AG09309 (cell line): ENCODE measurements at regions not wholly inside any gene's neighbourhood (a gene's known extent, or its start where the extent isn't known, plus 50 kb on each side); places are given as distances from the start of the nearest gene placed in this dataset.

ENCODE experiments used
- DNase-seq: peaks from one replicate; pipeline ENCODE4 v3.0.0-alpha.2; 2010; ENCODE audit warnings: low read depth
- H3K4me3 ChIP-seq: 2 replicates; pipeline ENCODE4 v1.5.1; 2011; ENCODE audit warnings: mild to moderate bottlenecking, low read depth, low read length, moderate library complexity; ENCODE audit not compliant: control insufficient read depth
- TF ChIP-seq, protein P1 (sequence below): IDR thresholded peaks from 2 replicates; pipeline ENCODE4 v1.5.1; 2011; ENCODE audit warnings: mild to moderate bottlenecking, low read depth, low read length, inconsistent platforms; ENCODE audit not compliant: insufficient read depth, control insufficient read depth; ENCODE audit errors: missing control alignments

DNA sequence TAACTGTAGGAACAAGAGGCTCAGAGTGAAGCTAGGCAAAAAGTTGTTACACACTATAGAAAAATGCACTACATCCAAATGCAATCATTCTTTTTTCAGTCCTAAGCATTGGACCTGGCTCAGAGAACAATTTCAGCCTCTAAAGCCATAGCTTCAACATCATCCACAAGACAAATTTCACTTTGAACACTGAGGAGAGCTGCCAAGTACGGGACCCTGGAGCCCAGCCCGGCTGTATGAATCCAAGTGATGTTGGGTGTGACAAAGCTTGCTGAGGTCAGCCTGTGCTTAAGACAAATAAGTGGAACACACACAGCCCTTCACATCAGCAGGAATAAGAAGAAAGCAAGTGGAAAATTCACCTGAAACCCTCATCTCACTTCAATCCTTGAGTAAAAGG, 233.1 kb upstream of the PFKP start:
- DNase-seq, result no peak
- H3K4me3 ChIP-seq, result no peak overlapping the region
- TF ChIP-seq, protein P1, sequence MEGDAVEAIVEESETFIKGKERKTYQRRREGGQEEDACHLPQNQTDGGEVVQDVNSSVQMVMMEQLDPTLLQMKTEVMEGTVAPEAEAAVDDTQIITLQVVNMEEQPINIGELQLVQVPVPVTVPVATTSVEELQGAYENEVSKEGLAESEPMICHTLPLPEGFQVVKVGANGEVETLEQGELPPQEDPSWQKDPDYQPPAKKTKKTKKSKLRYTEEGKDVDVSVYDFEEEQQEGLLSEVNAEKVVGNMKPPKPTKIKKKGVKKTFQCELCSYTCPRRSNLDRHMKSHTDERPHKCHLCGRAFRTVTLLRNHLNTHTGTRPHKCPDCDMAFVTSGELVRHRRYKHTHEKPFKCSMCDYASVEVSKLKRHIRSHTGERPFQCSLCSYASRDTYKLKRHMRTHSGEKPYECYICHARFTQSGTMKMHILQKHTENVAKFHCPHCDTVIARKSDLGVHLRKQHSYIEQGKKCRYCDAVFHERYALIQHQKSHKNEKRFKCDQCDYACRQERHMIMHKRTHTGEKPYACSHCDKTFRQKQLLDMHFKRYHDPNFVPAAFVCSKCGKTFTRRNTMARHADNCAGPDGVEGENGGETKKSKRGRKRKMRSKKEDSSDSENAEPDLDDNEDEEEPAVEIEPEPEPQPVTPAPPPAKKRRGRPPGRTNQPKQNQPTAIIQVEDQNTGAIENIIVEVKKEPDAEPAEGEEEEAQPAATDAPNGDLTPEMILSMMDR, result no peak

DNA sequence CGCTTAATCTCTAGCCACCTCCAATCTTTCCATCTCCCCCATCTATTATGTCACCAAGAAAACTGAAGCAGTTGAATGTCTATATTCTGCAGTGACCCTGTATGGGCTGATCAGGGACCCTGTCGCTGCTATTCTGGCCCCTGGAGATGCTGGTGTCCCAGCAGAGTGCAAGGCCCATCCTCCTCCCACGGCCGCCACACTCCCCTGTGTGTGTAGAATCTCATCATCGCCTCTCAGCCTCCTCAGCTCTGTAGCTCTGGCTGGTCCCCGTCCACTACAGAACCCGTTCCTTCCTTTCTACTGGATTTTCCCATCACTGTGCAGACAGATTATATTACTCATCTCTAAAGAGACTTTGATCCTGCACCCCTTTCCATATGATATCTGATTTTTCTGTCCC, 235.8 kb upstream of the PFKP start:
- no peak for DNase-seq
- TF ChIP-seq, protein P1, result no peak
- H3K4me3 ChIP-seq, result no peak overlapping the region

- TF ChIP-seq, protein P1, result no peak
- H3K4me3 ChIP-seq, result no peak overlapping the region
- DNase-seq, result no peak
Observed at GRCh38 chr10:2828741-2829140, 238.6 kb upstream of the PFKP start.

GRCh38 chr10:2826675-2827074, 240.7 kb upstream of the PFKP start:
- DNase-seq, result no peak
- TF ChIP-seq, protein P1, result no peak
- H3K4me3 ChIP-seq, result no peak overlapping the region

- DNase-seq, result no peak
- no peak overlapping the region for H3K4me3 ChIP-seq
- TF ChIP-seq, protein P1, result no peak
Observed at GRCh38 chr10:2825841-2826240, 241.5 kb upstream of the PFKP start.

DNA sequence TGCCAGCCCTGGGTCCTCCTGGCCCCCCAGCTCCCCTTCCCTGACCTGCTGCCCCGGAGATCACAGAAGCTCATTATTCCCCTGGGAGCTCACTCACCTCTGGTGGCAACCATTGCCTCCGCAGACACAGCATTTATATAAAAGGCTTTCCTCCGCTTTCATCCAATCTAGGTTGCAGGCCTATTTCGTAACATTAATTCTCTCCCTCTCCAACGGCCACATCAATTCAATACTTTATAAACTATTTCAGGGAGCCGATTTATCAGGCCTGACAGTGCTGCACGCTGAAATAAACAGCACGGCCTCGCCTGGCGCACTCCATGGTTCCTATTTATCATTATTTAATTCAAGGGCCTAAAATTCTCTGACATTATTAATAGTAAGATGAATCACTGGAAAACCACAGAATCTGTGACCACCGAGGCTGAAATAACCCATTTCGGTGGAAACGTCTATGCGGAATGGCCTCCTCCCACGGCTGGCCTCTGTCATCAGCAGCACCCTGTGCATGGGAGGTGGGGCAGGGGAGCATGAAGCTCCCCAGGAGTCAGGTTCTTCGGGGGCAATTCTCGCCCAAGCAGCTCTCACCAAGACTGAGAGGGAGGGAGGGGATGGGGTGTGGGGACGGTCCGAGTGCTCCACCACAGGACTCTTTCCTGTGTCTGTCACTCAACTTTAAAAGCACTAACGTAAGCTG, 249.3 kb upstream of the PFKP start:
- TF ChIP-seq, protein P1, result no peak
- DNase-seq, result no peak
- no peak overlapping the region for H3K4me3 ChIP-seq
